ENCODE measurements at regions not wholly inside any gene's neighbourhood (a gene's known extent, or its start where the extent isn't known, plus 50 kb on each side); places are given as distances from the start of the nearest gene placed in this dataset.

- Mint-ChIP-seq H3K4me3 (ENCODE audit: unreplicated experiment) (no peak overlapping the region), H3K27ac (ENCODE audit: unreplicated experiment) (no peak overlapping the region), H3K4me1 (ENCODE audit: unreplicated experiment) (peaks cover 2% of the 10 kb centered on the region), H3K36me3 (ENCODE audit: unreplicated experiment) (no peaks in the 10 kb centered on the region), H3K27me3 (ENCODE audit: unreplicated experiment) (no peaks in the 10 kb centered on the region), H3K9me3 (ENCODE audit: unreplicated experiment) (no peaks in the 10 kb centered on the region)
- no peak for TF ChIP-seq CTCF (IDR thresholded peaks at IDR 0.05)
- no peak for DNase-seq (ENCODE audit: extremely low spot score, unreplicated experiment)
Measured at GRCh38 chr1:218547957-218548730, 203.0 kb downstream of the TGFB2 start.

GRCh38 chr1:218548764-218549163, 203.6 kb downstream of the TGFB2 start:
- Mint-ChIP-seq H3K27me3 (ENCODE audit: unreplicated experiment) (no peaks in the 10 kb centered on the region), H3K36me3 (ENCODE audit: unreplicated experiment) (no peaks in the 10 kb centered on the region), H3K9me3 (ENCODE audit: unreplicated experiment) (no peaks in the 10 kb centered on the region), H3K4me1 (ENCODE audit: unreplicated experiment) (peaks cover 2% of the 10 kb centered on the region), H3K4me3 (ENCODE audit: unreplicated experiment) (no peak overlapping the region), H3K27ac (ENCODE audit: unreplicated experiment) (no peak overlapping the region)
- no peak for DNase-seq (ENCODE audit: extremely low spot score, unreplicated experiment)
- no peak for TF ChIP-seq CTCF (IDR thresholded peaks at IDR 0.05)

- DNase-seq (ENCODE audit: extremely low spot score, unreplicated experiment) = no peak
Measured at GRCh38 chr1:218553197-218553596, 208.1 kb downstream of the TGFB2 start.

GRCh38 chr1:218556016-218556415, 210.9 kb downstream of the TGFB2 start:
- no peaks in the 10 kb centered on the region for H3K9me3 Mint-ChIP-seq (ENCODE audit: unreplicated experiment)
- no peak overlapping the region for H3K4me3 Mint-ChIP-seq (ENCODE audit: unreplicated experiment)
- no peaks in the 10 kb centered on the region for H3K36me3 Mint-ChIP-seq (ENCODE audit: unreplicated experiment)

More at GRCh38 chr1:218553197-218553596, 208.1 kb downstream of the TGFB2 start:
- H3K36me3 Mint-ChIP-seq (ENCODE audit: unreplicated experiment) = no peaks in the 10 kb centered on the region
- H3K4me1 Mint-ChIP-seq (ENCODE audit: unreplicated experiment) = peaks cover 8% of the 10 kb centered on the region
- peak; percentile 27 for TF ChIP-seq CTCF (IDR thresholded peaks at IDR 0.05)
- no peak overlapping the region for H3K4me3 Mint-ChIP-seq (ENCODE audit: unreplicated experiment)
- no peaks in the 10 kb centered on the region for H3K27me3 Mint-ChIP-seq (ENCODE audit: unreplicated experiment)
- no peaks in the 10 kb centered on the region for H3K9me3 Mint-ChIP-seq (ENCODE audit: unreplicated experiment)
- H3K27ac Mint-ChIP-seq (ENCODE audit: unreplicated experiment) = no peak overlapping the region

More at GRCh38 chr1:218556016-218556415, 210.9 kb downstream of the TGFB2 start:
- Mint-ChIP-seq H3K27me3 (ENCODE audit: unreplicated experiment) (no peaks in the 10 kb centered on the region), H3K27ac (ENCODE audit: unreplicated experiment) (no peak overlapping the region), H3K4me1 (ENCODE audit: unreplicated experiment) (peaks cover 11% of the 10 kb centered on the region)
- no peak for DNase-seq (ENCODE audit: extremely low spot score, unreplicated experiment)
- no peak for TF ChIP-seq CTCF (IDR thresholded peaks at IDR 0.05)

Measured in osteocyte (in vitro differentiated cells).